GM23338 (cell line): ENCODE measurements at regions not wholly inside any gene's neighbourhood (a gene's known extent, or its start where the extent isn't known, plus 50 kb on each side); places are given as distances from the start of the nearest gene placed in this dataset.

Source experiments
- CREB1 ChIP-seq: fragments of 250-450 bp; sonication (Bioruptor Pico); IDR thresholded peaks from 2 replicates; pipeline ENCODE4 v1.5.0; 2020; ENCODE audit warnings: low read depth, mild to moderate bottlenecking, moderate library complexity
- EZH2 ChIP-seq: fragments of 200-600 bp; sonication (generic); IDR thresholded peaks from one replicate; pipeline ENCODE4 v1.8.0; 2017; ENCODE audit warnings: antibody characterized with exemption, mild to moderate bottlenecking, low read depth; ENCODE audit not compliant: unreplicated experiment
- EZH2phosphoT487 ChIP-seq: fragments of 200-600 bp; sonication (generic); IDR thresholded peaks from one replicate; pipeline ENCODE4 v1.8.1; 2018; ENCODE audit warnings: antibody characterized with exemption; ENCODE audit not compliant: unreplicated experiment
- JUNB ChIP-seq: IDR thresholded peaks from one replicate; pipeline ENCODE4 v1.6.1; 2016; ENCODE audit warnings: antibody characterized with exemption; ENCODE audit not compliant: unreplicated experiment
- NANOG ChIP-seq: IDR thresholded peaks from 2 replicates; pipeline ENCODE4 v1.6.1; 2016; ENCODE audit warnings: antibody characterized with exemption, borderline replicate concordance
- POLR2AphosphoS5 ChIP-seq: IDR thresholded peaks from 2 replicates; pipeline ENCODE4 v1.6.1; 2016; ENCODE audit warnings: antibody characterized with exemption, low read depth
- STAT1 ChIP-seq: IDR thresholded peaks from one replicate; pipeline ENCODE4 v1.6.1; 2016; ENCODE audit warnings: antibody characterized with exemption; ENCODE audit not compliant: unreplicated experiment
- ZNF114 ChIP-seq: fragments of 250-450 bp; sonication (Bioruptor Pico); IDR thresholded peaks from 2 replicates; pipeline ENCODE4 v1.5.0; 2020; ENCODE audit warnings: mild to moderate bottlenecking, moderate library complexity
- TF ChIP-seq, protein P1 (sequence below): fragments of 250-450 bp; sonication (Bioruptor Pico); IDR thresholded peaks from 2 replicates; pipeline ENCODE4 v1.5.0; 2020; ENCODE audit warnings: mild to moderate bottlenecking, moderate library complexity
- TF ChIP-seq, protein P2 (sequence below): IDR thresholded peaks from 2 replicates; pipeline ENCODE4 v1.6.1; 2016; ENCODE audit warnings: antibody characterized with exemption
- TF ChIP-seq, protein P3 (sequence below), 2 experiments: fragments of 200-600 bp in 1 of 2; sonication (generic) in 1 of 2; conservative IDR thresholded peaks; 2 replicates each; pipeline versions ENCODE4 v1.5.1 to v1.6.1; 2016 to 2017; ENCODE audit warnings: antibody characterized with exemption in 2 of 2, low read depth in 2 of 2, mild to moderate bottlenecking in 2 of 2, moderate library complexity in 1 of 2

DNA sequence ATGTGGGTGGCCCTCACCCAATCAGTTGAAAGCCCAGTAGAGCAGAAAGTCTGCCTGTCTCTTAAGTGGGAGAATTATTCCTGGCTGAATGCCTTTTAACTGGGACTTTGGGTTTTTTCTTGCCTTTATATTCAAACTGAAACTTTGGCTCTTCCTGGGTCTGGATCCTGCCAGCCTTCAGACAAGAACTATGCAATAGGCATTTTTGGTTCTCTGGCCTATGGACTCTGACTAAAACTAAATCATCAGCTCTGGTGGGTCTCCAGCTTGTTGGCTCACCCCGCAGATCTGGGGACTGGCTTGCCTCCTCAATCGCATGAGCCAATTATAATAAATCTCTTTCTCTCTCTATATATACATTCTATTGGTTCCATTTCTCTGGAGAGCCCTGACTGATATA is 173.0 kb upstream of the IGF1 start (continued):
- TF ChIP-seq, protein P1, sequence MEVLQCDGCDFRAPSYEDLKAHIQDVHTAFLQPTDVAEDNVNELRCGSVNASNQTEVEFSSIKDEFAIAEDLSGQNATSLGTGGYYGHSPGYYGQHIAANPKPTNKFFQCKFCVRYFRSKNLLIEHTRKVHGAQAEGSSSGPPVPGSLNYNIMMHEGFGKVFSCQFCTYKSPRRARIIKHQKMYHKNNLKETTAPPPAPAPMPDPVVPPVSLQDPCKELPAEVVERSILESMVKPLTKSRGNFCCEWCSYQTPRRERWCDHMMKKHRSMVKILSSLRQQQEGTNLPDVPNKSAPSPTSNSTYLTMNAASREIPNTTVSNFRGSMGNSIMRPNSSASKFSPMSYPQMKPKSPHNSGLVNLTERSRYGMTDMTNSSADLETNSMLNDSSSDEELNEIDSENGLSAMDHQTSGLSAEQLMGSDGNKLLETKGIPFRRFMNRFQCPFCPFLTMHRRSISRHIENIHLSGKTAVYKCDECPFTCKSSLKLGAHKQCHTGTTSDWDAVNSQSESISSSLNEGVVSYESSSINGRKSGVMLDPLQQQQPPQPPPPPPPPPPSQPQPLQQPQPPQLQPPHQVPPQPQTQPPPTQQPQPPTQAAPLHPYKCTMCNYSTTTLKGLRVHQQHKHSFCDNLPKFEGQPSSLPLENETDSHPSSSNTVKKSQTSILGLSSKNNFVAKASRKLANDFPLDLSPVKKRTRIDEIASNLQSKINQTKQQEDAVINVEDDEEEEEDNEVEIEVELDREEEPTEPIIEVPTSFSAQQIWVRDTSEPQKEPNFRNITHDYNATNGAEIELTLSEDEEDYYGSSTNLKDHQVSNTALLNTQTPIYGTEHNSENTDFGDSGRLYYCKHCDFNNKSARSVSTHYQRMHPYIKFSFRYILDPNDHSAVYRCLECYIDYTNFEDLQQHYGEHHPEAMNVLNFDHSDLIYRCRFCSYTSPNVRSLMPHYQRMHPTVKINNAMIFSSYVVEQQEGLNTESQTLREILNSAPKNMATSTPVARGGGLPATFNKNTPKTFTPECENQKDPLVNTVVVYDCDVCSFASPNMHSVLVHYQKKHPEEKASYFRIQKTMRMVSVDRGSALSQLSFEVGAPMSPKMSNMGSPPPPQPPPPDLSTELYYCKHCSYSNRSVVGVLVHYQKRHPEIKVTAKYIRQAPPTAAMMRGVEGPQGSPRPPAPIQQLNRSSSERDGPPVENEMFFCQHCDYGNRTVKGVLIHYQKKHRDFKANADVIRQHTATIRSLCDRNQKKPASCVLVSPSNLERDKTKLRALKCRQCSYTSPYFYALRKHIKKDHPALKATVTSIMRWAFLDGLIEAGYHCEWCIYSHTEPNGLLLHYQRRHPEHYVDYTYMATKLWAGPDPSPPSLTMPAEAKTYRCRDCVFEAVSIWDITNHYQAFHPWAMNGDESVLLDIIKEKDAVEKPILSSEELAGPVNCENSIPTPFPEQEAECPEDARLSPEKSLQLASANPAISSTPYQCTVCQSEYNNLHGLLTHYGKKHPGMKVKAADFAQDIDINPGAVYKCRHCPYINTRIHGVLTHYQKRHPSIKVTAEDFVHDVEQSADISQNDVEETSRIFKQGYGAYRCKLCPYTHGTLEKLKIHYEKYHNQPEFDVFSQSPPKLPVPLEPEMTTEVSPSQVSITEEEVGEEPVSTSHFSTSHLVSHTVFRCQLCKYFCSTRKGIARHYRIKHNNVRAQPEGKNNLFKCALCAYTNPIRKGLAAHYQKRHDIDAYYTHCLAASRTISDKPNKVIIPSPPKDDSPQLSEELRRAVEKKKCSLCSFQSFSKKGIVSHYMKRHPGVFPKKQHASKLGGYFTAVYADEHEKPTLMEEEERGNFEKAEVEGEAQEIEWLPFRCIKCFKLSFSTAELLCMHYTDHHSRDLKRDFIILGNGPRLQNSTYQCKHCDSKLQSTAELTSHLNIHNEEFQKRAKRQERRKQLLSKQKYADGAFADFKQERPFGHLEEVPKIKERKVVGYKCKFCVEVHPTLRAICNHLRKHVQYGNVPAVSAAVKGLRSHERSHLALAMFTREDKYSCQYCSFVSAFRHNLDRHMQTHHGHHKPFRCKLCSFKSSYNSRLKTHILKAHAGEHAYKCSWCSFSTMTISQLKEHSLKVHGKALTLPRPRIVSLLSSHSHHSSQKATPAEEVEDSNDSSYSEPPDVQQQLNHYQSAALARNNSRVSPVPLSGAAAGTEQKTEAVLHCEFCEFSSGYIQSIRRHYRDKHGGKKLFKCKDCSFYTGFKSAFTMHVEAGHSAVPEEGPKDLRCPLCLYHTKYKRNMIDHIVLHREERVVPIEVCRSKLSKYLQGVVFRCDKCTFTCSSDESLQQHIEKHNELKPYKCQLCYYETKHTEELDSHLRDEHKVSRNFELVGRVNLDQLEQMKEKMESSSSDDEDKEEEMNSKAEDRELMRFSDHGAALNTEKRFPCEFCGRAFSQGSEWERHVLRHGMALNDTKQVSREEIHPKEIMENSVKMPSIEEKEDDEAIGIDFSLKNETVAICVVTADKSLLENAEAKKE (CRISPR knock-in tag): no peak
- TF ChIP-seq POLR2AphosphoS5 (no peak), ZNF114 (no peak), JUNB (no peak), CREB1 (no peak), EZH2phosphoT487 (no peak), EZH2 (no peak), NANOG (no peak), STAT1 (no peak)
- TF ChIP-seq, protein P2, sequence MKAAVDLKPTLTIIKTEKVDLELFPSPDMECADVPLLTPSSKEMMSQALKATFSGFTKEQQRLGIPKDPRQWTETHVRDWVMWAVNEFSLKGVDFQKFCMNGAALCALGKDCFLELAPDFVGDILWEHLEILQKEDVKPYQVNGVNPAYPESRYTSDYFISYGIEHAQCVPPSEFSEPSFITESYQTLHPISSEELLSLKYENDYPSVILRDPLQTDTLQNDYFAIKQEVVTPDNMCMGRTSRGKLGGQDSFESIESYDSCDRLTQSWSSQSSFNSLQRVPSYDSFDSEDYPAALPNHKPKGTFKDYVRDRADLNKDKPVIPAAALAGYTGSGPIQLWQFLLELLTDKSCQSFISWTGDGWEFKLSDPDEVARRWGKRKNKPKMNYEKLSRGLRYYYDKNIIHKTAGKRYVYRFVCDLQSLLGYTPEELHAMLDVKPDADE: no peak
- TF ChIP-seq, protein P3, sequence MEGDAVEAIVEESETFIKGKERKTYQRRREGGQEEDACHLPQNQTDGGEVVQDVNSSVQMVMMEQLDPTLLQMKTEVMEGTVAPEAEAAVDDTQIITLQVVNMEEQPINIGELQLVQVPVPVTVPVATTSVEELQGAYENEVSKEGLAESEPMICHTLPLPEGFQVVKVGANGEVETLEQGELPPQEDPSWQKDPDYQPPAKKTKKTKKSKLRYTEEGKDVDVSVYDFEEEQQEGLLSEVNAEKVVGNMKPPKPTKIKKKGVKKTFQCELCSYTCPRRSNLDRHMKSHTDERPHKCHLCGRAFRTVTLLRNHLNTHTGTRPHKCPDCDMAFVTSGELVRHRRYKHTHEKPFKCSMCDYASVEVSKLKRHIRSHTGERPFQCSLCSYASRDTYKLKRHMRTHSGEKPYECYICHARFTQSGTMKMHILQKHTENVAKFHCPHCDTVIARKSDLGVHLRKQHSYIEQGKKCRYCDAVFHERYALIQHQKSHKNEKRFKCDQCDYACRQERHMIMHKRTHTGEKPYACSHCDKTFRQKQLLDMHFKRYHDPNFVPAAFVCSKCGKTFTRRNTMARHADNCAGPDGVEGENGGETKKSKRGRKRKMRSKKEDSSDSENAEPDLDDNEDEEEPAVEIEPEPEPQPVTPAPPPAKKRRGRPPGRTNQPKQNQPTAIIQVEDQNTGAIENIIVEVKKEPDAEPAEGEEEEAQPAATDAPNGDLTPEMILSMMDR (conservative IDR thresholded peaks at IDR 0.05; ENCODE audit: low read depth in 2 of 2): no peak
